ENCODE measurements at regions not wholly inside any gene's neighbourhood (a gene's known extent, or its start where the extent isn't known, plus 50 kb on each side); places are given as distances from the start of the nearest gene placed in this dataset.

GRCh38 chr10:128483216-128483615, 357.0 kb upstream of the MKI67 start:
- ChIA-PET CTCF (ENCODE audit: low intra/inter-chr PET ratio, low total read pairs) (no interaction called here), POLR2A (no interaction called here)
- TF ChIP-seq SMARCC2 (IDR thresholded peaks at IDR 0.05) (no peak), ZNF263 (CRISPR knock-in tag; IDR thresholded peaks at IDR 0.05) (no peak), SOX13 (IDR thresholded peaks at IDR 0.05) (no peak), SOX13 (CRISPR knock-in tag; conservative IDR thresholded peaks at IDR 0.05 in 1 of 2, IDR thresholded peaks at IDR 0.05 in 1 of 2) (no peak), ZNF331 (CRISPR knock-in tag; IDR thresholded peaks at IDR 0.05) (no peak), EED (CRISPR knock-in tag; IDR thresholded peaks at IDR 0.05) (no peak)
- Histone ChIP-seq H4K20me1 (ENCODE audit: insufficient read depth, low read length) (no peaks in the 10 kb centered on the region), H3K4me2 (ENCODE audit: low read depth, low read length) (no peak overlapping the region), H3K9ac (ENCODE audit: insufficient read depth, low read depth, low read length) (no peak overlapping the region), H3K4me3 (replicated peaks in 1 of 3; ENCODE audit: insufficient read depth in 1 of 3, low read depth in 2 of 3, low read length in 3 of 3) (no peak overlapping the region), H3K27ac (ENCODE audit: extremely low read length, insufficient read depth, low read length) (no peak overlapping the region), H3K79me2 (ENCODE audit: insufficient read depth, low read length) (no peaks in the 10 kb centered on the region), H2AFZ (ENCODE audit: low read length) (no peak overlapping the region), H3K9me3 (ENCODE audit: low read length) (no peaks in the 10 kb centered on the region), H3K36me3 (replicated peaks in 1 of 2; ENCODE audit: control insufficient read depth in 1 of 2, insufficient read depth in 2 of 2, low read length in 2 of 2) (no peaks in the 10 kb centered on the region), H3K4me1 (ENCODE audit: insufficient read depth, low read length) (no peaks in the 10 kb centered on the region), H3K27me3 (ENCODE audit: control insufficient read depth in 1 of 2, insufficient read depth in 2 of 2, low read length in 2 of 2) (peaks cover 3 to 31% of the 10 kb centered on the region in 2 experiments; a peak in 3 of 5 replicates)
- intact Hi-C loops (cut with micrococcal nuclease; ENCODE audit: unreplicated experiment) = no loop called here
- FAIRE-seq = no peak
- WGBS (ENCODE audit: low lambda C conversion rate) = 11% methylated on average over 8 of the region's 16 CpGs
- in situ Hi-C loops (cut with HindIII; ENCODE audit: extremely low pct_ligation_motif_present, low pct_unique_long_range_greater_than_20kb) = no loop called here
- no peak for DNase-seq (ENCODE audit: low spot score)
- BruUV-seq (replicated peaks) = no TSS peak
- no peak for ATAC-seq

- no peaks in the 10 kb centered on the region for H3K79me2 ChIP-seq (ENCODE audit: insufficient read depth, low read length)
- intact Hi-C loops (cut with micrococcal nuclease; ENCODE audit: unreplicated experiment) = no loop called here
- TF ChIP-seq PITX1 (CRISPR knock-in tag; IDR thresholded peaks at IDR 0.05) = no peak
- TF ChIP-seq FOXJ3 (CRISPR knock-in tag; IDR thresholded peaks at IDR 0.05; ENCODE audit: borderline replicate concordance) = no peak
- TF ChIP-seq ZNF124 (CRISPR knock-in tag; IDR thresholded peaks at IDR 0.05) = no peak
- TF ChIP-seq ARID3A (IDR thresholded peaks at IDR 0.05; ENCODE audit: low read depth, low read length) = no peak
- TF ChIP-seq SMYD3 (CRISPR knock-in tag; IDR thresholded peaks at IDR 0.05) = no peak
- TF ChIP-seq SP140L (CRISPR knock-in tag; IDR thresholded peaks at IDR 0.05; ENCODE audit: borderline replicate concordance) = no peak
- H3K4me3 ChIP-seq (replicated peaks in 1 of 3; ENCODE audit: insufficient read depth in 1 of 3, low read depth in 2 of 3, low read length in 3 of 3) = no peak overlapping the region
- H3K27ac ChIP-seq (ENCODE audit: extremely low read length, insufficient read depth, low read length) = no peak overlapping the region
- no peak for DNase-seq (ENCODE audit: low spot score)
- ChIA-PET CTCF (ENCODE audit: low intra/inter-chr PET ratio, low total read pairs) (no interaction called here), POLR2A (no interaction called here)
- no peak overlapping the region for H2AFZ ChIP-seq (ENCODE audit: low read length)
- FAIRE-seq = no peak
- in situ Hi-C loops (cut with HindIII; ENCODE audit: extremely low pct_ligation_motif_present, low pct_unique_long_range_greater_than_20kb) = no loop called here
- 64% methylated on average over 4 of the region's 5 CpGs for WGBS (ENCODE audit: low lambda C conversion rate)
- H3K4me2 ChIP-seq (ENCODE audit: low read depth, low read length) = no peak overlapping the region
- no peaks in the 10 kb centered on the region for H3K4me1 ChIP-seq (ENCODE audit: insufficient read depth, low read length)
- no peak overlapping the region for H3K9ac ChIP-seq (ENCODE audit: insufficient read depth, low read depth, low read length)
- H3K27me3 ChIP-seq (ENCODE audit: control insufficient read depth in 1 of 2, insufficient read depth in 2 of 2, low read length in 2 of 2) = peaks cover 3 to 28% of the 10 kb centered on the region in 2 experiments; a peak in 4 of 5 replicates
- no peaks in the 10 kb centered on the region for H3K9me3 ChIP-seq (ENCODE audit: low read length)
- no peak for ATAC-seq
- no TSS peak for BruUV-seq (replicated peaks)
- H3K36me3 ChIP-seq (replicated peaks in 1 of 2; ENCODE audit: control insufficient read depth in 1 of 2, insufficient read depth in 2 of 2, low read length in 2 of 2) = no peaks in the 10 kb centered on the region
- H4K20me1 ChIP-seq (ENCODE audit: insufficient read depth, low read length) = no peaks in the 10 kb centered on the region
Measured at GRCh38 chr10:128484041-128484440, 357.8 kb upstream of the MKI67 start.

Measured in HepG2 (cell line).